Vagina (tissue), 2 donors: ENCODE measurements at regions not wholly inside any gene's neighbourhood (a gene's known extent, or its start where the extent isn't known, plus 50 kb on each side); places are given as distances from the start of the nearest gene placed in this dataset.
"Not testable (repeated sequence)": the region's sequence is repeated elsewhere in the genome, so short reads cannot be mapped to it uniquely, and the experiment has no call there.

Experiments used
- DNase-seq, 2 donors: peaks; one replicate each; pipeline ENCODE4 v3.0.0-alpha.2; 2017; ENCODE audit errors: extremely low spot score in 2 of 2
- H3K27ac ChIP-seq: fragments of 200-600 bp; sonication (generic); one replicate; pipeline ENCODE4 v1.5.1; 2019
- H3K27me3 ChIP-seq: fragments of 200-600 bp; sonication (generic); one replicate; pipeline ENCODE4 v1.5.1; 2019
- H3K36me3 ChIP-seq, 2 donors: fragments of 200-600 bp; sonication (generic); one replicate each; pipeline ENCODE4 v1.5.1; 2017 to 2019
- H3K4me1 ChIP-seq: fragments of 200-600 bp; sonication (generic); one replicate; pipeline ENCODE4 v1.5.1; 2019
- H3K4me3 ChIP-seq, 2 donors: fragments of 200-600 bp; sonication (generic); 1 replicate in 1 of 2; 2 replicates in 1 of 2; pipeline ENCODE4 v1.5.1; 2016 to 2019
- H3K9me3 ChIP-seq: fragments of 200-600 bp; sonication (generic); one replicate; pipeline ENCODE4 v1.5.1; 2019
- POLR2A ChIP-seq, 2 donors: fragments of 450-650 bp; IDR thresholded peaks; one replicate each; pipeline ENCODE4 v1.6.1; 2017; ENCODE audit warnings: antibody characterized with exemption in 2 of 2, mild to moderate bottlenecking in 2 of 2, moderate library complexity in 2 of 2
- POLR2AphosphoS5 ChIP-seq, 2 donors: sonication (generic); formaldehyde crosslinking; IDR thresholded peaks; one replicate each; pipeline ENCODE4 v1.9.0; 2017; ENCODE audit warnings: antibody characterized with exemption in 2 of 2, mild to moderate bottlenecking in 2 of 2, low read depth in 1 of 2; ENCODE audit not compliant: insufficient read depth in 1 of 2
- intact Hi-C: fragments of 100-400 bp; cut with DNase I; formaldehyde crosslinking; loops from one replicate; pipeline ENCODE4 v1.15.1; 2023
- TF ChIP-seq, protein P1 (sequence below), 3 experiments: fragments of 450-650 bp in 2 of 3; fragments of 200-600 bp in 1 of 3; sonication (generic) in 1 of 3; IDR thresholded peaks; one replicate each; pipeline ENCODE4 v1.5.1; 2017 to 2019; ENCODE audit warnings: antibody characterized with exemption in 3 of 3, mild to moderate bottlenecking in 2 of 3, moderate library complexity in 2 of 3

DNA sequence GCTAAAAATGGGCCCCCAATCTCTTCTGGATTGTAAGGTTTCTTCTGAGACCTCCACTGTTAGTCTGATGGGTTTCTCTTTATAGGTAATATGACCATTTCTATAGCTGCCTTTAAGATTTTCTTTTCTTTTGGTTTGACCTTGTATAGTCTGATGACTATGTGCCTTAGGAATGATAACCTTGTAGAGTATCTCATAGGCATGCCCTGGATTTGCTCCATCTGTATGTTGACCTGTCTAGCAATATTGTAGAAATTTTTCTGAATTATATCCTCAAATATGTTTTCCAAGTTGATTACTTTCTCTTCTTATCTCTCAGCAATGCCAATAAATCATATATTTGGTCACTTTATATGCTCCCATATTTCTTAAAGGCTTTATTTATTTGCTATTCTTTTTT, 1403.8 kb upstream of the GOT2 start:
- TF ChIP-seq POLR2AphosphoS5 (IDR thresholded peaks at IDR 0.05; ENCODE audit: insufficient read depth in 1 of 2, low read depth in 1 of 2) (no peak), POLR2A (IDR thresholded peaks at IDR 0.05) (no peak)
- TF ChIP-seq, protein P1, sequence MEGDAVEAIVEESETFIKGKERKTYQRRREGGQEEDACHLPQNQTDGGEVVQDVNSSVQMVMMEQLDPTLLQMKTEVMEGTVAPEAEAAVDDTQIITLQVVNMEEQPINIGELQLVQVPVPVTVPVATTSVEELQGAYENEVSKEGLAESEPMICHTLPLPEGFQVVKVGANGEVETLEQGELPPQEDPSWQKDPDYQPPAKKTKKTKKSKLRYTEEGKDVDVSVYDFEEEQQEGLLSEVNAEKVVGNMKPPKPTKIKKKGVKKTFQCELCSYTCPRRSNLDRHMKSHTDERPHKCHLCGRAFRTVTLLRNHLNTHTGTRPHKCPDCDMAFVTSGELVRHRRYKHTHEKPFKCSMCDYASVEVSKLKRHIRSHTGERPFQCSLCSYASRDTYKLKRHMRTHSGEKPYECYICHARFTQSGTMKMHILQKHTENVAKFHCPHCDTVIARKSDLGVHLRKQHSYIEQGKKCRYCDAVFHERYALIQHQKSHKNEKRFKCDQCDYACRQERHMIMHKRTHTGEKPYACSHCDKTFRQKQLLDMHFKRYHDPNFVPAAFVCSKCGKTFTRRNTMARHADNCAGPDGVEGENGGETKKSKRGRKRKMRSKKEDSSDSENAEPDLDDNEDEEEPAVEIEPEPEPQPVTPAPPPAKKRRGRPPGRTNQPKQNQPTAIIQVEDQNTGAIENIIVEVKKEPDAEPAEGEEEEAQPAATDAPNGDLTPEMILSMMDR (IDR thresholded peaks at IDR 0.05) = no peak
- DNase-seq = no peak
- Histone ChIP-seq H3K27ac (no peak overlapping the region), H3K27me3 (no peaks in the 10 kb centered on the region), H3K36me3 (no peaks in the 10 kb centered on the region), H3K4me3 (no peak overlapping the region), H3K9me3 (peaks cover 3% of the 10 kb centered on the region), H3K4me1 (no peaks in the 10 kb centered on the region)
- intact Hi-C loops = no loop called here

DNA sequence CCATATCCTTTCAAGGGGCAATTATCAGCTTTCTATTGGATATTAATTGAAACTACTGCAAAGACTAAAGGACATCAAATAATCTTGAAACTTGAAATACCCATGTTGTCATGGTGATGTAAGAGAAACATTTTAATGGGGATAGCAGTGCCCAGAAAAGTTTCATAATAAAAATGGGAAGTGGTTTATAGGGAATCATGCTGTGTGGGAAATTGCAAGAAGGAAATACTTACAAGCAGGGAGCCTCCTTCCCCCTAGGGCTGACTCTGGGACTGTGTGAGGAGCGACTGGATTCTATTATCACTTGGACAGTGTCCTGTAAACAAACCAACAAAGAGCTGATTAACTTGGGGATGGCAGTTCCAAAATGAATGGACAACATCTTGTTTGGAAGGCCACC, 1393.1 kb upstream of the GOT2 start:
- no peak for DNase-seq
- no peak overlapping the region for H3K27ac ChIP-seq
- no peaks in the 10 kb centered on the region for H3K4me1 ChIP-seq
- no peak overlapping the region for H3K4me3 ChIP-seq
- no peak for TF ChIP-seq POLR2A (IDR thresholded peaks at IDR 0.05)
- no peak for TF ChIP-seq POLR2AphosphoS5 (IDR thresholded peaks at IDR 0.05; ENCODE audit: insufficient read depth in 1 of 2, low read depth in 1 of 2)
- TF ChIP-seq, protein P1 (IDR thresholded peaks at IDR 0.05) = no peak
- H3K27me3 ChIP-seq = no peaks in the 10 kb centered on the region
- no peaks in the 10 kb centered on the region for H3K36me3 ChIP-seq
- intact Hi-C loops = no loop called here
- H3K9me3 ChIP-seq = no peaks in the 10 kb centered on the region

DNA sequence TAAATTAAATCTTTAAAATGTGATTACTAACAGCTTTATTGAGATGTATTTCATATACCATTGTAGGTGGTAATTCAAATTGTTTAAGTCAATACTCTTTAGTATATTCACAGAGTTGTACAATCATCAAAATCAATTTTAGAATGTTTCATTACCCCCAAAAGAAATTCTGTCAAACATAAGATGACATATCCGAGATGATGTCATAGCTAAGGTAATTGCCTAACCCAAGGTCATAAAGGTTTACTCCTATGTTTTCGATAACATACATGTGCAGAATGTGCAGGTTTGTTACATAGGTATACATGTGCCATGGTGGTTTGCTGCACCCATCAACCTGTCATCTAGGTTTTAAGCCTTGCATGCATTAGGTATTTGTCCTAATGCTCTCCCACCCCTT, 1392.0 kb upstream of the GOT2 start:
- H3K9me3 ChIP-seq, DNase-seq, H3K4me3 ChIP-seq, H3K27ac ChIP-seq, H3K4me1 ChIP-seq, intact Hi-C loops, H3K27me3 ChIP-seq, H3K36me3 ChIP-seq: not testable (repeated sequence)

DNA sequence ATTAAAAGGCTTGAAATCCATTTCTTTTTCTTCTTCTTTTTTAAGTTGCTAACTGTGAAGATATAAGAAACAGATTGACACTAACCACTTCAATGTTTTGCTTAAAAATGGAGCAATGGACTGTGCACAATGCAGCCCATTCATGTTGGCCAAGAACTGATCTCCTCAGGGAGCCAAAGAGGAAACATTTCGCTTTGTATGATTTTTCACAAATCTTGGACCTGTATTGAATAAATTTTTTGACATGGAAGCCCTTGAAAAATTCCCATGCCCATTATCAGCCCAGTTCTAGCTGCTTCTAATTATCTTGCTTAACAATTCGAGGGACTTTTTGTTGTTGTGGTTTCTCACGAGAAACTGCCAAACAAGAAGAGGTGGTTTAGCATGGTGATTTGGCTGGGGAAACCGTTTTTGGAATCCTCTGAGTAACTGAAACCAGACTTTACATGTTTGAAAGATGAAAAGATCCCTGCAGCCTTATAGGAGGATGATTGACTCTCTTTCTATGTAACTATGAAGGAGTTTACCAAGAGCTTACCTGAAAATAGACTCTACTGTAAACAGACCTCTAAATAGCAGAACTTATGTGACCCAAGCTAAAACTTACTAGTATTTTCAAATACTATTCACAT, 1389.4 kb upstream of the GOT2 start:
- TF ChIP-seq POLR2A (IDR thresholded peaks at IDR 0.05) (no peak), POLR2AphosphoS5 (IDR thresholded peaks at IDR 0.05; ENCODE audit: insufficient read depth in 1 of 2, low read depth in 1 of 2) (no peak)
- TF ChIP-seq, protein P1 (IDR thresholded peaks at IDR 0.05) = no peak
- Histone ChIP-seq H3K4me3 (no peak overlapping the region), H3K36me3 (no peaks in the 10 kb centered on the region), H3K4me1 (no peaks in the 10 kb centered on the region), H3K27ac (no peak overlapping the region), H3K9me3 (no peaks in the 10 kb centered on the region), H3K27me3 (no peaks in the 10 kb centered on the region)
- intact Hi-C loops = no loop called here
- no peak for DNase-seq

DNA sequence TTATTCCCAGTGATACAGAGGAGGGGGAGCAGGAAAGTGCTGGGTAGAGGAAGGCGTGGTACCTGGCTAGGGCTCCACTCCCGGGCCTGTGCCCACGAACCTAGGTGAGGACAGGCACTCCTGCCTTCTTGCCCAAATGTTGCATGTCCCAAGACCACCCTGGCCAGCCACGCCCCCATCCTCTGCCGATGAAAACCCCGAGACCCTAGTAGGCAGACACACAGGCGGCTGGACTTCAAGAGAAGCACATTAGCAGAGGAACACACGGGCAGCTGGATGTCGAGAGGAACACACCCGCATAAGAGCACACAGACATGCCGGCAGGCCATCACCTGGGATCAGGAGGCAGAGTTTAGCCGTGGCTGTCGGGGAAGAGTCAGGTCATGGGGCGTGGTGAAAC, 1386.5 kb upstream of the GOT2 start:
- no peaks in the 10 kb centered on the region for H3K36me3 ChIP-seq
- TF ChIP-seq POLR2A (IDR thresholded peaks at IDR 0.05) (no peak), POLR2AphosphoS5 (IDR thresholded peaks at IDR 0.05; ENCODE audit: insufficient read depth in 1 of 2, low read depth in 1 of 2) (no peak)
- TF ChIP-seq, protein P1 (IDR thresholded peaks at IDR 0.05) = no peak
- H3K27me3 ChIP-seq = no peaks in the 10 kb centered on the region
- no peaks in the 10 kb centered on the region for H3K4me1 ChIP-seq
- H3K27ac ChIP-seq = no peak overlapping the region
- intact Hi-C loops = no loop called here
- H3K9me3 ChIP-seq = no peaks in the 10 kb centered on the region
- H3K4me3 ChIP-seq = no peak overlapping the region
- no peak for DNase-seq
